Breast epithelium (tissue), 4 donors: ENCODE measurements at regions not wholly inside any gene's neighbourhood (a gene's known extent, or its start where the extent isn't known, plus 50 kb on each side); places are given as distances from the start of the nearest gene placed in this dataset.
A peak's percentile ranks its signal among the peaks of the same experiment; 100 is the strongest.

Experiments used
- DNase-seq, 2 donors: peaks; one replicate each; pipeline ENCODE4 v3.0.0-alpha.2; 2019; ENCODE audit warnings: low spot score in 2 of 2
- H3K27ac ChIP-seq, 2 donors: fragments of 200-600 bp; sonication (generic) in 1 of 2; one replicate each; pipeline ENCODE4 v1.5.1; 2016 to 2019; ENCODE audit warnings: mild to moderate bottlenecking in 1 of 2
- H3K27me3 ChIP-seq, 2 donors: fragments of 200-600 bp; sonication (generic) in 1 of 2; one replicate each; pipeline versions ENCODE4 v1.5.1 to v1.6.0; 2017 to 2019; ENCODE audit warnings: control low read depth in 1 of 2, mild to moderate bottlenecking in 1 of 2
- H3K36me3 ChIP-seq: fragments of 200-600 bp; one replicate; pipeline ENCODE4 v1.5.1; 2019
- H3K4me1 ChIP-seq, 2 donors: fragments of 200-600 bp; sonication (generic); one replicate each; pipeline ENCODE4 v1.5.1; 2016 to 2019; ENCODE audit warnings: control low read depth in 1 of 2
- H3K4me3 ChIP-seq, 3 donors: fragments of 200-600 bp; sonication (generic); 1 replicate in 2 of 3; 2 replicates in 1 of 3; pipeline ENCODE4 v1.5.1; 2016 to 2019; ENCODE audit warnings: mild to moderate bottlenecking in 3 of 3, moderate library complexity in 2 of 3
- H3K9me3 ChIP-seq, 2 donors: fragments of 200-600 bp; sonication (generic) in 1 of 2; one replicate each; pipeline ENCODE4 v1.5.1; 2016 to 2019; ENCODE audit warnings: control low read depth in 1 of 2
- CTCF ChIP-seq, 3 donors: fragments of 450-650 bp; IDR thresholded peaks; one replicate each; pipeline ENCODE4 v1.5.1; 2016 to 2017; ENCODE audit warnings: antibody characterized with exemption in 3 of 3, mild to moderate bottlenecking in 3 of 3, moderate library complexity in 3 of 3
- POLR2A ChIP-seq: fragments of 450-650 bp; IDR thresholded peaks from one replicate; pipeline ENCODE4 v1.6.1; 2016; ENCODE audit warnings: antibody characterized with exemption, mild to moderate bottlenecking, moderate library complexity
- POLR2AphosphoS5 ChIP-seq, 3 donors: sonication (generic); formaldehyde crosslinking; IDR thresholded peaks; one replicate each; pipeline ENCODE4 v1.6.1; 2017; ENCODE audit warnings: antibody characterized with exemption in 3 of 3
- intact Hi-C: fragments of 100-400 bp; cut with DNase I; formaldehyde crosslinking; loops from one replicate; pipeline ENCODE4 v1.15.1; 2023; ENCODE audit warnings: low total_unique reads

GRCh38 chrX:104427693-104428092, 138.3 kb upstream of the IL1RAPL2 start:
- H3K27ac ChIP-seq, result no peak overlapping the region
- H3K27me3 ChIP-seq, result peaks cover 0 to 56% of the 10 kb centered on the region in 2 donors
- DNase-seq, result no peak
- no peaks in the 10 kb centered on the region for H3K9me3 ChIP-seq
- H3K4me1 ChIP-seq, result no peaks in the 10 kb centered on the region
- no peak overlapping the region for H3K4me3 ChIP-seq
- intact Hi-C loops, result no loop called here
- no peak for TF ChIP-seq POLR2AphosphoS5 (IDR thresholded peaks at IDR 0.05)
- TF ChIP-seq POLR2A, result no peak
- no peak for TF ChIP-seq CTCF (IDR thresholded peaks at IDR 0.05)
- H3K36me3 ChIP-seq, result no peaks in the 10 kb centered on the region

GRCh38 chrX:104427073-104427472, 138.9 kb upstream of the IL1RAPL2 start:
- intact Hi-C loops, result no loop called here

GRCh38 chrX:104420907-104421306, 145.1 kb upstream of the IL1RAPL2 start:
- Histone ChIP-seq H3K9me3 (peaks cover 7 to 18% of the 10 kb centered on the region in 2 donors), H3K4me3 (no peak overlapping the region), H3K27me3 (peaks cover 0 to 31% of the 10 kb centered on the region in 2 donors), H3K36me3 (no peaks in the 10 kb centered on the region), H3K27ac (no peak overlapping the region), H3K4me1 (no peaks in the 10 kb centered on the region)
- TF ChIP-seq CTCF (IDR thresholded peaks at IDR 0.05) (no peak), POLR2A (no peak), POLR2AphosphoS5 (IDR thresholded peaks at IDR 0.05) (no peak)
- intact Hi-C loops, result no loop called here
- no peak for DNase-seq

More at GRCh38 chrX:104427073-104427472, 138.9 kb upstream of the IL1RAPL2 start:
- Histone ChIP-seq H3K27me3 (peaks cover 0 to 57% of the 10 kb centered on the region in 2 donors), H3K4me1 (no peaks in the 10 kb centered on the region), H3K9me3 (no peaks in the 10 kb centered on the region), H3K4me3 (no peak overlapping the region), H3K36me3 (no peaks in the 10 kb centered on the region), H3K27ac (no peak overlapping the region)
- no peak for DNase-seq
- no peak for TF ChIP-seq POLR2A
- TF ChIP-seq CTCF (IDR thresholded peaks at IDR 0.05), result no peak
- TF ChIP-seq POLR2AphosphoS5 (IDR thresholded peaks at IDR 0.05), result no peak

GRCh38 chrX:104419926-104420325, 146.1 kb upstream of the IL1RAPL2 start:
- no peak for DNase-seq
- intact Hi-C loops, result no loop called here
- H3K4me1 ChIP-seq, result no peaks in the 10 kb centered on the region
- peaks cover 0 to 21% of the 10 kb centered on the region in 2 donors for H3K27me3 ChIP-seq
- TF ChIP-seq POLR2A (no peak), POLR2AphosphoS5 (IDR thresholded peaks at IDR 0.05) (no peak), CTCF (IDR thresholded peaks at IDR 0.05) (no peak)
- no peaks in the 10 kb centered on the region for H3K36me3 ChIP-seq
- H3K27ac ChIP-seq, result no peak overlapping the region
- H3K9me3 ChIP-seq, result peaks cover 7 to 18% of the 10 kb centered on the region in 2 donors
- H3K4me3 ChIP-seq, result no peak overlapping the region

GRCh38 chrX:104419211-104419610, 146.8 kb upstream of the IL1RAPL2 start:
- H3K27me3 ChIP-seq, result peaks cover 0 to 17% of the 10 kb centered on the region in 2 donors
- H3K4me3 ChIP-seq, result no peak overlapping the region
- H3K9me3 ChIP-seq, result peaks cover 7 to 18% of the 10 kb centered on the region in 2 donors
- H3K27ac ChIP-seq, result no peak overlapping the region
- TF ChIP-seq POLR2AphosphoS5 (IDR thresholded peaks at IDR 0.05), result no peak
- no peak for TF ChIP-seq POLR2A
- TF ChIP-seq CTCF (IDR thresholded peaks at IDR 0.05), result no peak
- no peaks in the 10 kb centered on the region for H3K36me3 ChIP-seq
- DNase-seq, result peak; percentile 39 to 50
- intact Hi-C loops, result no loop called here
- H3K4me1 ChIP-seq, result no peaks in the 10 kb centered on the region
